Ramos (cell line): ENCODE measurements at regions not wholly inside any gene's neighbourhood (a gene's known extent, or its start where the extent isn't known, plus 50 kb on each side); places are given as distances from the start of the nearest gene placed in this dataset.

Source experiments
- in situ Hi-C: fragments of 300-500 bp; cut with MboI; formaldehyde crosslinking; loops from one replicate; pipeline ENCODE4 v1.14.3; 2022; ENCODE audit warnings: low sequenced_read_pairs; ENCODE audit not compliant: unreplicated experiment

DNA sequence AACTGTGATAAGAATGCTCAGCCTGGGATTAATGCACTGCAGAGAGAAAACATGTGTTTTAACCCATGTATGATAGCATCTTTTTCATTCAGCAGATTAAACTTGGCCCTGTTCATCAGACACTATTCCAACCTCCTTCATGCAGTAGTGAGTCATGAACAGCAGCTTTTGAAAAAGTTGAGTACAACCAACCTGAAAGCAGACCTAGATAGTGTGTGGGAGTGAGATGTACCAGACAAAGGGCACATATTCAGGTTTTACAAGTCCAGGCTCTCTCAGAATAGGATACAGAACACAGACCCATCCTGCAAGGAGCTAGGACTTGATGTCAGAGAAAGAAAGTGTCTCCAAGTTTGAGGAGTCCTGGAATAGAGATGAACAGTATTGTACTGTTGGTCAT lies 237.3 kb upstream of the STS start:
- in situ Hi-C loops, result no loop called here

DNA sequence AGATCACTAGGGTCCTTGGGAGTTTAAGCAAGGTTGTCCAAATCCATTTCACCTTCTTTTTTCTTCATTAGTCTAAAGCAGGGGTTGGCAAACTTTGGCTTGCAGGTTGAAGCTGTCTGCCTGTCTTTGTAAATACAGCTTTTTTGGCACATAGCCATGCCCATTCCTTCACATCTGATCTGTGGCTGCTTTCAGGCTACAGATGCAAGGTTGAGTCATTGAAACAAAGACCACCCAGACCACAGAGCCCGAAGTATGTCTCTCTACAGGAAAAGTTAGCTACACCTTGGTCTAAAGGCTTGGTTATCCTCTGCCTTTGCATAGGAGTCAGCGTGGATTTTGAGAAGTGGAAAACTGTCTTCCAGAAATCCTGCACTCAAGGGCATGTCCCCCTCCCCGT lies 238.1 kb upstream of the STS start:
- in situ Hi-C loops, result no loop called here

DNA sequence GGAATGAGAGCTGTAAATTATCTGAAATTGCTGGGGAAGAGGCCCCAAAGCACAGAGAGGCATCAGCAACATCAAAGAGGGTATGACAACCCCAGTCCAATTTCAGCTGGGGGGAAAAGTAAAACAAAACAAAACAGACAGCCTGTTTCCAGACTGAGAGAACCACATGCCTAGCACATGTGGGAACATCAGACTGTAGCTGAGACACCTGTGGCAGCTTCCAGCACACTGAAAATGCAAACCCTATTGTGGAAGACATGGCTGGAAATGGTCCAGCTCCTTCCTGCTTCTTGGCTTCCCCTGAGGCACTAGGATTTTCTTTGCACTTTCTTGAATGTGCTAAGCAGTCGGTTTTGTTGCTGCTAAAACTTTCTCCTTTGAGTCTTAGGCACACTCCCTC lies 240.9 kb upstream of the STS start:
- in situ Hi-C loops, result no loop called here

DNA sequence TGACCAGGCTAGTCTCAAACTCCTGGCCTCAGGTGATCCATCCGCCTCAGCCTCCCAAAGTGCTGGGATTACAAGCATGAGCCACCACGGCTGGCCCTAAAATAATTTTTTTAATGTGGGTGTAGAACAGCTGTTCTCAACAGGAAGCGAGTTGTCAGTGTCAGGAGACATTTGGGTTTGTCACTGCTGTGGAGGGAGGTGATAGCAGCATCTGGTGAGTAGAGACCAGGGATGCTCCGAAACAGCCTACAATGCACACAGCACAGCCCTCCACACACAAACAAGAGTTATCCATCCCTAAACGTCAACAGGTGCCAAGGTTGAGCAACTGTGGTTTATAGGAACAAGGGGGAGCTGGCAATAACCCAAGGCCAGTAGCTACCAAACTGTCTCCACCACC lies 243.4 kb upstream of the STS start:
- in situ Hi-C loops, result no loop called here

DNA sequence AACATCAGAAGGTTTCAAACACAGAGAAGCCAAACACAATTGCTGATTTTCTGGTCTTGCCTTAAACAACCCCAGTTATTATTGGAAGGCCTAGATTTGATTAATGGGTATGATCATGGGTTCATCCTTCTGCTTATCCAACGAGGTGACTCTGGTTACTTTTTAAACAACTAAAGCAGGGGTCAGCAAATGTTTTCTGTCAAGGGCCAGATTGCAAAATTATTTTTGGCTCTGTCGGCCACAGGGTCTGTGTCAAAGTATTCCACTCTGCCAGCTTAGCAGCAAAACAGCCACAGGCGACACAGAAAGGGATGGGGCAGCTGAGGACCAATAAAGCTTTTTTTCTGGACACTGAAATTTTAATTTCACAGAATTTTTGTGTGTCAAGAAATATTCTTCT lies 249.1 kb upstream of the STS start:
- in situ Hi-C loops, result no loop called here

DNA sequence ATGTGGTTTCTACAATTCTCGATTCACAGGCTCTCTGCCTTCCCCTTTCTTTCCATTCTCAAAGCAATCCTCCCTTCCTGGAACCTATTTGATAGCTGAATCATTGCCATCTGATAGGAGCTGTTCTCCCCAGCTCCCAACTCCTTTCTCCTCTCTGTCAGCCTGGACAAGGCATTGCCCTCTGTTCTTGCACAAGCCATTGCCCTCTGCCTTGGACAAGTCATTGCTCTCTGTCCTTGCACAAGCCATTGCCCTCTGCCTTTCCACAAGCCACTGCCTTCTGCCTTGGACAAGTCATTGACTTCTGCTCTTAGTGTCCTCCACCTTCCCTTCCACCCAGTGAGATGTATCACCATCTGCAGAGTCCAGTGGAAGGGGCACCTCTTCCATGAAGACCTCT lies 256.1 kb upstream of the STS start:
- in situ Hi-C loops, result no loop called here

DNA sequence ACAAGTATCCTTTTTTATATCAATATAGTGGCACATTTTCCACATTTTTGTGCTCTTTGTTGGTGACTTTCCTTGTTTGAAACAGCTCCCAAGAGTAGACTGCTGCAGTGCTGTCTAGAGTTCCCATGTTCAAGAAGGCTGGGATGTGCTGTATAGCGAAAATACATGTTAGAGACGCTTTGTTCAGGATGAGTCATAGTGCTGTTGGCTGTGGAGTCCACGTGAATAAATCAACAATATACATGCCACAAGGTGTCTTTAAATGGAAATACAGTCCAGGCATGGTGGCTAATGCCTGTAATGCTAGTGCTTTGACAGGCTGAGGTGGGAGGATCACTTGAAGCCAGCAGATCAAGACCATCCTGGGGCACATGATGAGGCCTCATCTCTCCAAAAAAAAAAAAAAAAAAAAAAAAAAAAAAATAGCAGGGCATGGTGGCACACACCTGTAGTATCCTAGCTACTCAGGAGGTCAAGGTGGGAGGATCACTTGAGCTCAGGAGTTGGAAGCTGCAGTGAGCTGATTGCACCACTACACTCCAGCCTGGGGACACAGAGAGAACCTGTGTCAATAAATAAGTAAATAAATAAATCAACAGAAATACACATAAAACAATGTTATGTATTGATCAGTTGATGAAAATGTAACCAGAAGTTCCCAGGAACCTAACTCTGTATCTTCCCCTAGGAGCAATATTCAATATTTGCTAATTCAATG lies 256.8 kb upstream of the STS start:
- in situ Hi-C loops, result no loop called here

DNA sequence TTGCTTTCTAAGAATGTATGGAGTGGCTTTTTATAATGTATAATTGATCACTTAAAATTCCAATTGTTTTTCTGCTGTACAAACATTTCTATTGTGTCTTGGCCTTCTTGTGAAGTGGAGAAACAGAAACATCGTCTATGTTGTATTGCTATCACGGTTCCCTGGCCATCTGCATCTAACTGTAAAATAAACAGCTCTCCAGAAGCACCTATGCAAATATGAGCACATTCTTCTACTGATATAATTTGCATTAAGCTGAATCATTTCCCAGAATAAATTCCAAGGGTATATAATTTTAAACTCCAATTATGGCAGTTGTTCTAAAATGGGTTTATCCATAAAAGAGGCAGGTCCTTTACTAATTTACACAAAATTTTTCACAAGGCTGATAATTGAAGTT lies 261.6 kb upstream of the STS start:
- in situ Hi-C loops, result no loop called here

DNA sequence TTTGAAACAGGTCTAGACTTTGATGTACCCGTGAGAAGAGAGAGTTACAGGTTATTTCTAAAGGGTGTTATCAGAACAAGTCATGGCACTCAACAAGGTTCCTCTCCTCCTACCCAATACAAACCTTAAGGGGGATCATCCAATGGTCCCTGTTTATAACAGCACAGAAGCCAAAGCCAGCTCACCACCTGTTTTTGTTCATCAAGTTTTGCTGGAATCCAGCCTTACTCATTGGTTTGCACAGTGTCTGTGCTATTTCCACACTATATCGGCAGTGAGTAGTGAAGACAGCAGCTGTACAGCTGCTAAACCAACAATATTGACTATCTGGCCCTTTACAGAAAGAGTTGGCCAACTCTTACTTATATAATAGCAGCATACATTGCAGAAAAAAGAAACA lies 262.1 kb upstream of the STS start:
- in situ Hi-C loops, result no loop called here

DNA sequence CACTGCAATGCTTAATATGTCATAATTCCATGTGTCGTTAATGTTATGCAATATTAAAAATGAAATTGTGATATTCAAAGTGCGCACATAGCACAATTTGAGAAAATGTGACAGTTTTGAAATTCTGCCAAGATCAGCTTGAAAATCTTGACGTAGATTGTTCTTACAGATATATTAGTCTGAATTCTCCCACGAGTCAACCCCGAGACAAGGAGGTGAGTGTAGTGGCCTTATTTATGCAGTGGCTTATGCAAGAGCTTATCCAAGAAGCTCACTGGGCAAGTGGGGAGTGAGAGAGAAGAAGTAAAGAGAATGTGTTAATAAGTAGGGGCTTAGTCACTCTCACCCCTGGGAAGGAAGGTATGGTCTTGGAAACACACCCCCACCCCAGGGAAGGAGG lies 286.1 kb upstream of the STS start:
- in situ Hi-C loops, result no loop called here

DNA sequence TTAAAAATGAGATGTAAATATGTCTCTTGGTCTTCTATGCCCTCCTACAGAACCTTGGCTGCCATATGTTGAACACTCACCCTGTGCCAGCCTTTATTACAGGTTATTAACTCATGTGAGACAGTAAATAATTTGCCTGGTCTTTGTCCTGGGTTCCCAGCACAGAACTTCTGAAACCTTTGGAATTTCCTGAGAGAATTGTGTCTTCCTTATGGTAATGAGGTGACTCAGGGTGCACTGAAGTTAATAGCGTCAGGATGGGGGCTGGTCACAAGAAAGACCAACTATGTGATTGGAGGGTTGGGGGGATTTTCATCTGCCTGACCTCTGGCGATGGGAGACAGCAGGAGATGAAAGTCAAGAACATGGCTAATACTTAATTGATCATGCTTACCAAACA lies 289.8 kb upstream of the STS start:
- in situ Hi-C loops, result no loop called here

DNA sequence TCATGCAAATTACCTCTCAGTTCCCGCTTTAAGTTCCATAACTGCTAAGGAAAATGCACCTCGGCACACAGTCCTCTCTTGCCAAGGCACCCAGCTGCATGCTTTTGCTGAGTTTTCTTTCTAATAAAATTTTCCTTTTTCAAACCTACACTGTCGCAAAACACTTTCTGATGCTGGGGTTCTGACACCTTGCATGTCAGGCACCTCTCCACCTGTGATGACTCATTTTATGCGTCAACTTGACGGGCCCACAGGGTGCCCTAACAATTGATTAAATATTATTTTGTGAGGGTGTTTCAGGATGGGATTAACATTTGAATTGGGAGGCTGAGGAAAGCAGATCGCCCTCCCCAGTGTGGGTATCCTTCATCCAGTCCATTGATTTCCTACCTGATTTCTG lies 291.0 kb upstream of the STS start:
- in situ Hi-C loops, result no loop called here

DNA sequence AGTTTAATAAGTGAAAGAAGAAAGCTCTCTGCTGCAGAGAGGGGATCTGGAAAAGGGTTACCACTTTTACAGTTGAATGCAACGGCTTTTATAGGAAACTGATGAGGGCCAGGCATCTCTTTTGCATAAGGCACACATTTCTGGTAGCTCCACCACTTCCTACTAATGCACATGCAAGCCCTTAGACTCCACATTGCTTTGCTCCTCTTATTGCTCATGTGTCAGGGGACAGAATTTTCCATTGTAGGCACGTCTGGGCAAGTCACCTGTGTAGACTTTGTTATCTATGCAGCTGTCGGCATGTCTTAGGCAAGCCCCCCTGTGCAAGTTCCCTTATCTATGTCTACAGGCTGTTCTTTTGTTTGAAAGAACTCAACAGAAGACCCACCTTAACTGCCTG lies 294.6 kb upstream of the STS start:
- in situ Hi-C loops, result no loop called here

DNA sequence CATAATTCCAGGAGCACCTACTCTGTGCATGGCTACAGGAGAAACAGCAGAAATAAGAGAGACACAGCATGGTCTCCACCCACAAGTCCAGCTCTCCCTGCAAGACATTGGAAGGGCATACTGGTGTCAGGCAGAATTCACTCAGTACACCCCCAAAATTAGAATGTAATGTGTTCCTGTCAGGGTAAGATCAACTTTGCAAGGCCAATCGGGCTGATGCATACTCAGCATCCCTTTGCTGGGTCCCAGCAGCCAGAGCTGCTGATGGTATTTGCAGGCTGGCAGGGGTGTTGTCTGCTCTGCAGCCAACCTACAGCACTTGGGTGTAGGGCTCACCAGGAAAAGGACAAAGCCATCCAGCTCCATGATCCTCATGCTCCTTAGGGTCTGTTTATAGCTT lies 295.4 kb upstream of the STS start:
- in situ Hi-C loops, result no loop called here

DNA sequence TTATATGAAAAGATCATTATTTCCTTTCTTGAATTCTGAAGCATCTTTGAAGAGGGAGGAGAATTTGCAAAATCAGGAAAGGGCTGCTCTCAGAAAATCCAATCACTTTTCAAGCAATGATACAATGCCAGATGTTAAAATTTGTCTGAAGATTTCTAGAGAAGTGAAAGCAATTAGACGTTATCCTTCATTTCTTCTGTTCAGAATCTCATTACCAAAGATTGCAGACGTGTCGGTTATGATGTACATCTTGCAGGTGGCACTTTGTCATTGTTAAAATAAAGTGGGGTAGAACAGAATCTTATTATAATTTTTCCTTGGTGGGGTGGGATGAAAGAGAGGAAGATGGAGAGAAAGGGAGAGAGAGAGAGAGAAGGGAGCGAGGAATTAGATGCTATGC lies 296.4 kb upstream of the STS start:
- in situ Hi-C loops, result no loop called here

DNA sequence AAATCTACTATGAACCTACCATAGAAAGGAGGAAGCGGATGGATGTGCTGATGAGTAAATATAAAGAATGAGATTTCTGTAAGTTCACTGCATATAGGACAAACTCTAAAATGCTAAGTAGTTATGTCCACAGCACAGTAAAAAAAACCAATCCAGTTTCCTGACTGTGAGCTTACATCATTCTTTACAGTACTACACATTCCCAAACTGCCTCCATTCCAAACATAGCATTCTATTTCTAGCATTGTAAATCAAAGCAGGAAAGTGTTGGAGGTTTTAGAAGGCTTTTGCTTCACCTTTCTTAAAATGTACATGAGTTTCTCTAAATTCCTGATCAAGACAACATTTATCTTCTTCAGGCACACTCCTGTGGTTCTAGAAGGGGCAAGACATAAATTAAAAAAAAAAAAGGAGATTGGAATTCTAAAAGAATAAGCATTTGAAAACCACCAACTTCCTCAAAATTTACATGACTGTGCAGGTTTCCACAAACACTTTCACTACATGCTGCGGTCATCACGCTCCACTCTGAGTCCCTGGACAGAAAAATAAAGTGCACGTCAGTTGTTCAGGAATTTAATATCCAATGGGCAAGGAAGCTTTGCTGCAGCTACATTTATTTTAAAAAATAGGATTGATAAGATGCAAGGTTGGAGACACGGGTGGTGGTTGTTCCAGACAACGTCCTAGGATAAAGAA lies 297.6 kb upstream of the STS start:
- in situ Hi-C loops, result no loop called here

DNA sequence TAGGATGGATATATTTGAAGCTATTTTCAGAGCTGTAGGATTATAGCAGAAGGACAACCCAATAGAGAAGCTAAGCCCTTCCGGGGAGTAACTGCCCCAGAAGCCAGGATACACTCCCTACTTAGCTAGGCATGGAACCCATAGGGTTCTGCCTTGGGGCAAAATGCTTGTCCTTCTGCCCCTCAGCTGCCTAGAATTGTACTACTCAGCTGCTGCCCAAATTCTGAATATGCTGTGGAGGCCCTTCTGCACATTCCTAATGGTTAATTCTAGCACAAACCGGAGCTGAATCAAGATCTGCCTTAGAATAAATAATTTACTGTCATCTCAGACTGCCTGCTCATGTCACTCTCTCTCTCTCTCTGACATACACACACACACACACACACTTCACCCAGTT lies 297.7 kb upstream of the VCX3A start:
- in situ Hi-C loops, result no loop called here

DNA sequence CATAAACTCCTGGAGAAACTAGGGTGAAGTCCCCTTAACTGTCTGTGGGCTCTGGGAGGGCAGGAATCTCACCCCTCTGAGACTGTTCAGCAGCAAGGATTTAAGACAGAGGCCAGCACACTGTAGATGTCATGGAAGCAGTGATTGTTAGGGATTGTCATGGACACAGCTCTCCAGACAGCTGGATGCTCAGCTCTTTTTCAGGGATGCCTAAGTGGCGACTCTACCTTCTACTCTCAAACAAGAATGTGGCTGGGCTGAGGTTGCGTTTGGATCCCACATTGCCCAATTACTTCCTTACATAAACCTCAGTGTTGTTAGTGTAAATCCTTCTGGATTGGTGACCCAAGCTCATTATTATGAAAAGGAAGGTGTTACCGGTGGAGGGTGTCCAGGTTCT lies 291.9 kb upstream of the VCX3A start:
- in situ Hi-C loops, result no loop called here

DNA sequence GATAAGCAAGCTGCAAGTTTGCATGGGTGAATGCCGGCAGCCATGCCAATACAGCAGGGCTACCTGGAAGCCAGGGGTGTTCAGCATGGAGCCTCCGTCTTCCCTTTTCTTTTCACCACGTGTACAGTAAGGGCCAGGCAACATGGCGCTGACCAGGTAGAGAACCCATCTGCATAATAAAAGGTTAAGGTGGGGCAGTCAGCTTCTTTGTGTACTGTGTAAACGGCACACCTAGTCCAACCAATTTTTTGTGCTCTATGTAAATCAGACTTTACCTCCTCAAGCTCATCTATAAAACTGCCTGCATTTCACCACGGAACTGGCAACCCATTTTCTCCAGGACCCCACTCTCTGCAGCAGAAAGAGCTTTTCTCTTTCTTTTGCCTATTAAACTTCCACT lies 286.8 kb upstream of the VCX3A start:
- in situ Hi-C loops, result no loop called here

DNA sequence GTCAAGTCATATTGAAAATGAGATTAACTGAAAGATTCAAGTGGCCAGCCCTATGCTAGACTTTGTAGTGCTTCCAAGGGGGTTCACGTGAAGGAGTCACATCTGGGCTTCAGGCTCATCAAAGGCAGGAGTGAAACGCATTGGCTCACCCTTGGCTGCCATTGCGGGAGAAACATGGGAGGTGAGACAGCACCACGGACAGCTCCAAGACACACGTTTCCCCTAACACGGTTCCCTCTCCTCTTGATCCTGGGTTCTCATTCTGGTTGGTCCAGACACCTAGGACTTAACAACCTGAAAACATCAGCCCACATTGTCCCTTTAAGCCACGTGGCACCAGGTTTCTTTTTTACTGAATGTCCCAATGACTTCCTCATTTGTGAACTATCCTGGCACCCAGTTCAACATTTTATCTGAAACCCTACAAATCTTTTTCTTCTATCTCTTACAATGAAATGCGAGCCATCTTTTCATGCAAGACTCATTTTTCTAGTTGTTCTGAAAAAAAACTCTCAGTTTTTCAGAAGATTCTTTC lies 279.0 kb upstream of the VCX3A start:
- in situ Hi-C loops, result no loop called here

DNA sequence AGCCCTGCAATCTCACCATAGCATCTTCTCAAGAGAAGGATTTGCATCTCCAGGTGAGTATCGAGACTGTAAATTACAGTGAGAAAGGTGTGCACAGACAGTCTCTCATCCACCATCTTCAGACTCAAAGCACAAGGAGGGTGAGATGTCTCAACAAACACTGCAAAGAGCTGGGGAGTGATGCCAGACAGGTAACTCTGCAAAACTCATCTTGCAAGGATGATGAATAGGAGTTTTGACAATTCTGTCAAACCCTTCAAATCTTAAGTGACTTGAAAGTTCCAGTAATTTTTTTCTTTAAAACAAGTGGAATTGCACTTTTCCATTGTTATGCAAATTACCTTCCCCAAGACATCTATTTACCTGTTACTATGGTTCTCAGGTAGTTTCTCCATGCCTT lies 277.2 kb upstream of the VCX3A start:
- in situ Hi-C loops, result no loop called here

DNA sequence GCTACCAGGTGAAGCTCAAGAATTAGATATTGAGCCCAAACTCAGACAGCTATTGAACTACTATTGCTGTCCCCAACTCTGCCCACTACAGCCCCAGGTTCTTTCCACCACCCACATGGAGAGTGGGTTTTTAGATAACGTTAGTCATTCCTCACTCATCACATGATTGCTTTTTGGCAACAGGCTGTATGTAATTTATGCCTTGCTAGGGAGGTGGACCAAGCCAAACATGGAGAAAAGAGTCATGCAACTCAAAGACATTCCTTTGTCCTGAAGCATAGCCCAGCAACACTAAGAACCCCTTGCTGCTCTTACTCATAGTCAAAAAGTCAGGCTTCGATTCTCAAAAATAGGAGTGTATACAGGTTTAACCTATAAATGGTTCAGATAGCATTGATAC lies 275.9 kb upstream of the VCX3A start:
- in situ Hi-C loops, result no loop called here
